ENCODE measurements at regions not wholly inside any gene's neighbourhood (a gene's known extent, or its start where the extent isn't known, plus 50 kb on each side); places are given as distances from the start of the nearest gene placed in this dataset.

DNA sequence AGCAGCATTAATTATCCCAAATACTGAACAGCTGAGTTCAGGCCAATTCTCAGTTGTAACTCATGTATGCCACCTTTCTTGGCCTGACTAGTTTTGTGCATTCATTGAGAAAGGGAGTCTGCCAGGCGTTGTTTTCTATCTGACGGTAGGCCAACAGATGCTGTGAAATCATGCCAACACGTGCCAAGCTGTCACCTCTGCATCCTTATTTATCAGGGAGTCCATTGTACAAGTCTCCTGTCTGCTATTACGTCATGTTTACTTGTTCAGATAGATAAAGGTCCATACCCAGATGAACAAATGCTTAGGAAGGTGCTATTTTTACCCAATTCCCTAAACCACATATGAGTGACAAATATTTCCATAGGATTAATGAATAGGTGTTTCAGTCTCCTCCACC is 127.2 kb upstream of the CDK6 start:
- ChIA-PET CTCF (interaction anchor here (1.3 to 1.7 kb wide), 5 partner anchors 10 to 23 kb away, joined by 3 to 9 read pairs (median 4); no protein-coding TSS in a partner anchor), POLR2A (no interaction called here)
- no peak for DNase-seq (ENCODE audit: extremely low spot score)
- TF ChIP-seq, protein P1, sequence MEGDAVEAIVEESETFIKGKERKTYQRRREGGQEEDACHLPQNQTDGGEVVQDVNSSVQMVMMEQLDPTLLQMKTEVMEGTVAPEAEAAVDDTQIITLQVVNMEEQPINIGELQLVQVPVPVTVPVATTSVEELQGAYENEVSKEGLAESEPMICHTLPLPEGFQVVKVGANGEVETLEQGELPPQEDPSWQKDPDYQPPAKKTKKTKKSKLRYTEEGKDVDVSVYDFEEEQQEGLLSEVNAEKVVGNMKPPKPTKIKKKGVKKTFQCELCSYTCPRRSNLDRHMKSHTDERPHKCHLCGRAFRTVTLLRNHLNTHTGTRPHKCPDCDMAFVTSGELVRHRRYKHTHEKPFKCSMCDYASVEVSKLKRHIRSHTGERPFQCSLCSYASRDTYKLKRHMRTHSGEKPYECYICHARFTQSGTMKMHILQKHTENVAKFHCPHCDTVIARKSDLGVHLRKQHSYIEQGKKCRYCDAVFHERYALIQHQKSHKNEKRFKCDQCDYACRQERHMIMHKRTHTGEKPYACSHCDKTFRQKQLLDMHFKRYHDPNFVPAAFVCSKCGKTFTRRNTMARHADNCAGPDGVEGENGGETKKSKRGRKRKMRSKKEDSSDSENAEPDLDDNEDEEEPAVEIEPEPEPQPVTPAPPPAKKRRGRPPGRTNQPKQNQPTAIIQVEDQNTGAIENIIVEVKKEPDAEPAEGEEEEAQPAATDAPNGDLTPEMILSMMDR (IDR thresholded peaks at IDR 0.05; ENCODE audit: control extremely low read depth, extremely low read depth, low read depth, missing control alignments) = no peak

GRCh38 chr7:92961961-92962360 is 125.6 kb upstream of the CDK6 start:
- TF ChIP-seq, protein P1 (IDR thresholded peaks at IDR 0.05; ENCODE audit: control extremely low read depth, extremely low read depth, low read depth, missing control alignments) = no peak
- POLR2A ChIA-PET = no interaction called here
- CTCF ChIA-PET = interaction anchor here (1.4 kb wide), 1 partner anchor 10 kb away, joined by 3 read pairs; no protein-coding TSS in a partner anchor
- DNase-seq (ENCODE audit: extremely low spot score) = no peak

DNA sequence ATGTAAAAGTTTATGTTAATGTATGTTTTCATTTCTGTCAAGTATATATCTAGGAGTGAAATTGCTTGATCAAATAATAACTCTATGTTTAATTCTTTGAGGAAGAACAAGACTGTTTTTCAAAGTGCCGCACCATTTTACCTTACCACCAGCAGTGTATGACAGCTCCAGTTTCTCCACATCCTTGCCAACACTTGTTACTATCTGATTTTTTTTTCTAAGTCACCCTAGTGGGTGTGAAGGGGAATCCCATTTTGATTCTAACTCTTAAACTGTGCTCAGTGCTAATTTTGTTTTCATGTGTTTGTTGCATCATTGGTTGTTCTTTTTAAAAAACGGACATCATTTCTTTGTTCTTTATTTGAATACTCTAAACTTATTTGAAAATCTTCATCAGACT is 120.2 kb upstream of the CDK6 start:
- ChIA-PET POLR2A (no interaction called here), CTCF (interaction anchor here (1.6 kb wide), 1 partner anchor 106 kb away, joined by 4 read pairs; no protein-coding TSS in a partner anchor)

DNA sequence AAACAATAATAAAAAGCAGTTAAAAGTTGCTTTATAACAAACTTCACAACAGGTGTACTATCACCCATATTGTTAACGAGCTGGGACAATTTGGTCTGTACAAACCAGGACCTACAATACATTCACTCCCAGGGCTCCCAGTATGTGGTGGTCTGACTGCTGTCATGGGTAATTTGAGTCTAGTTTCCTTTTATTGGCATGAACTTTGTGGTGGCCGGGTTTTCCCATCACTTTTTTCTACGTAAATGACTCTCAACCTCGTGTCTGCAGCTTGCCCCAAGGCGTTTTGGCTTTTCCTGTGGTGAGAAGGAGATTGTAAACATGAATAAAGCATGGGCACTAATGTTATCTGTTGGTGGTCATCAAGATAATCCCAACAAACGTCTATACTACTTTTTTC is 118.7 kb upstream of the CDK6 start:
- ChIA-PET POLR2A (no interaction called here), CTCF (interaction anchor here (1.2 to 3.1 kb wide), 2 partner anchors 8 to 51 kb away, joined by 3 to 9 read pairs; no protein-coding TSS in a partner anchor)
- no peak for DNase-seq (ENCODE audit: extremely low spot score)
- TF ChIP-seq, protein P1 (IDR thresholded peaks at IDR 0.05; ENCODE audit: control extremely low read depth, extremely low read depth, low read depth, missing control alignments) = no peak

More for the DNA sequence above, 120.2 kb upstream of the CDK6 start:
- TF ChIP-seq, protein P1 (IDR thresholded peaks at IDR 0.05; ENCODE audit: control extremely low read depth, extremely low read depth, low read depth, missing control alignments) = no peak
- no peak for DNase-seq (ENCODE audit: extremely low spot score)

GRCh38 chr7:92953657-92954056 is 117.3 kb upstream of the CDK6 start:
- DNase-seq (ENCODE audit: extremely low spot score) = no peak
- ChIA-PET CTCF (interaction anchor here (1.1 to 3.1 kb wide), 2 partner anchors 10 to 14 kb away, joined by 3 to 9 read pairs; no protein-coding TSS in a partner anchor), POLR2A (no interaction called here)
- TF ChIP-seq, protein P1 (IDR thresholded peaks at IDR 0.05; ENCODE audit: control extremely low read depth, extremely low read depth, low read depth, missing control alignments) = no peak

- ChIA-PET POLR2A (no interaction called here), CTCF (interaction anchor here (0.8 to 1.0 kb wide), 2 partner anchors 10 to 13 kb away, joined by 3 read pairs; no protein-coding TSS in a partner anchor)
- TF ChIP-seq, protein P1 (IDR thresholded peaks at IDR 0.05; ENCODE audit: control extremely low read depth, extremely low read depth, low read depth, missing control alignments) = no peak
- DNase-seq (ENCODE audit: extremely low spot score) = no peak
These were observed 113.4 kb upstream of the CDK6 start for GRCh38 chr7:92949748-92950147.
